Activated T-helper 1 cell treated with anti-CD3 and anti-CD28 coated beads, Interleukin-2, amount 50 U/mL, for 16 hours (primary cell): ENCODE measurements at regions not wholly inside any gene's neighbourhood (a gene's known extent, or its start where the extent isn't known, plus 50 kb on each side); places are given as distances from the start of the nearest gene placed in this dataset.

Source experiments
- DNase-seq, 2 donors: peaks; one replicate each; pipeline ENCODE4 v3.0.0-alpha.2; 2020; ENCODE audit warnings: low read depth in 1 of 2, low spot score in 1 of 2

DNA sequence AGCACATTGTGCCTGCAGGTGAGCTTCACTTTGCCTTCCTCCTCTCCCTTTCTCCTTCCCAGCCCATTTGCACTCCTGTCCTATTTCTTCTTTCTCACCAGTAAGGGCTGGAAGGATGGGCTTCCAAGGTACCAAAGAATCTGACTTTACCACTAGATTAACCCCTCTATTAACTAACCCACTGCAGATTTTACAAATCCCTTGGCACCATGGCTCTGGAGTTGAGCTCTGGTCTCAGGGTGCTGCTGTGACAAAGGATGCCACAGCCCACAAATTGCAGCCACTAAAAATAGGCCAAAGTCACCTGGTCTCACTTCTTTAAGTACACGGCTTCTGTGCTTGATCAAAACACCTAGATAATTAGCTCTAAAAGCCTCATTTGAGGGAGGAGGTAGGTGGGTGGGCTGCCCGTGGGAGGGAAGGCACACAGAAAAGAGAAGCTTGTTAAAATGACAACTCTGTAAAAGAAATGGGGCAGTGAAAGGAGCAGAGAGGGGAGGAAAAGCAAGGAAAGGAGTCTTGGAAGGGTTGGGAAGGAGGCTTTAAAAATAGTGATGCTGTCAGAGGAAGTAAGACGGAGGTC is 327.4 kb downstream of the DRD1 start:
- no peak for DNase-seq

- no peak for DNase-seq
Measured at GRCh38 chr5:175115831-175116230, 328.2 kb downstream of the DRD1 start.

- no peak for DNase-seq
Measured at GRCh38 chr5:175113947-175114346, 330.0 kb downstream of the DRD1 start.

- DNase-seq = no peak
Measured at GRCh38 chr5:175109058-175109755, 334.8 kb downstream of the DRD1 start.

- no peak for DNase-seq
Measured at GRCh38 chr5:175107865-175108264, 336.1 kb downstream of the DRD1 start.

DNA sequence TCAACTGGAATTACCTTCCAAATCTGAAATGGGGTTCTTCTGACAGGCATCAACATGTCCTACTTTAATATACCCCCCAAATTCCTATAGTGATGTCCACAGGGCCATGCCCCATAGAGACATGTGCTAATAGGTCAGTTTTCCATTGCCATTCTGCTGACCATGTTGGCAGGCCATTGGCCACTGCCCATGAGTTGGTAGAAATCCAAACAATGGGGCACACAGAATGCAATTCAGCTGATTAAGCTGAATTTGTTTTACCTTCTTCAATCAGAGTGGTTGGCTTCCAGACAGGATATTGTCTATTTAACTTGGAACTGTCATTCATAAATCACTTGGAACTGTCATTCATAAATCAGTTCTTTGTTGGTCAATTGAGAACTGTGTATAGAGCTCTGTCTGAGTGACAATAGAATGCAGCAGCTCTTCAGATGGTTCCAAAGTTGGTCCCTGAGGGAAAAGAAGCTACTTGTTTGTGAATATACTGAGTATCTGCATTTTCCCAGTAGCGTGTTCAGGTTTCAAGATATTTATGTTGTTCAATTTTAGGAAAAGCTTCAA is 336.9 kb downstream of the DRD1 start:
- DNase-seq = no peak

GRCh38 chr5:175104677-175105076 is 339.3 kb downstream of the DRD1 start:
- DNase-seq = no peak

DNA sequence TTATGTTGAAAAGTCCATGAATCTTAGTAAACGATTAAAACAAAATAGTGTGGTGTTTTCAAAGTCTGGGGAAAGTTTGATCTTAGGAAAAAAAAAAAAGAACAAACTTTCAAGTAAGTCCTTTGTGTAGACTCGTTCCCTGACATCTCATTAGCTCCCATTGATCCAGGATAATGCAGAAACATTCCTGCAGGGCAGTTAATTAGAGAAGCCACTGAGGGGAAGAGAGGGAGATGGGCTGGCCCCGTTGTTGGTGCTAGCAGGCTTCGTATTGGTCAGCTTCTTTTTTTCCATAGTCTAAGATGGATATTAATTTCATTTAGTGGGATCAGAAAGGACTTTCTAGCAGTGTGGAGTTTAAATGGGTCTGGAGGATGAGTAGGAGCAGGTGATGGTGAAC is 340.2 kb downstream of the DRD1 start:
- no peak for DNase-seq

DNA sequence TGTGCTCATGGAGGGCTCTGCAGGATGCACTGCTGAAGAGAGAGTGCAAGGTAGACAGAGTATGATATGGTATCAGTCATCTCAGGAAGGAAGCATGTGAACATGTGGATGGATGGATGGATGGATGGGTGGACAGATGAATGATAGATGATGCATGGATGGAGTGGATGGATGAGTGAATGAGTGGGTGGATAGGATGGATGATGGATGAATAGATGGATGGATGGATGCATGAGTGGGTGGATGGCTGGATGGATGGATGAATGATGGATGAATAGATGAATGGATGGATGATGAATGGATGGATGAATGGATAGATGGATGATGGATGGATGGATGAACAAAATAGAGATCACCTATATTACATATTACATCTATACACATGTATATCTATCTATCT is 341.3 kb downstream of the DRD1 start:
- no peak for DNase-seq

DNA sequence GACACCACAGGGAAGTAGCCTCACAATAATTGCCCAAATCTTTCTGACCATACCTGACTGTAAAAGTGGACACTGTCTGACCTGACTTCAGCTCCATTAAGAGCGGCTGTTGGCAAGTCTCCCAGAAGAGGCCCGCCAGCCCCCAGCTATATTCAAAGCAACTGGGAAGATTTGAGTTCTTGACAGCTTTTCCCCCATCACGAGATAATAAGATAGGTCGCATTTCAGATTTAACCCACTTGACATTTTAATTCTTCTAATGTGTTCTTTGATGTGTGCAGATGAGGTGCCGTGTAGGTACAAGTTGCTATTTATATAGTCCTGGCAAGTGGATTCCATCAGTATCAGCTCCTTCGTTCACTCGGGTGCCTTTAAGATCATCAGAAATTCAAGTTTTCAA is 345.7 kb downstream of the DRD1 start:
- no peak for DNase-seq

DNA sequence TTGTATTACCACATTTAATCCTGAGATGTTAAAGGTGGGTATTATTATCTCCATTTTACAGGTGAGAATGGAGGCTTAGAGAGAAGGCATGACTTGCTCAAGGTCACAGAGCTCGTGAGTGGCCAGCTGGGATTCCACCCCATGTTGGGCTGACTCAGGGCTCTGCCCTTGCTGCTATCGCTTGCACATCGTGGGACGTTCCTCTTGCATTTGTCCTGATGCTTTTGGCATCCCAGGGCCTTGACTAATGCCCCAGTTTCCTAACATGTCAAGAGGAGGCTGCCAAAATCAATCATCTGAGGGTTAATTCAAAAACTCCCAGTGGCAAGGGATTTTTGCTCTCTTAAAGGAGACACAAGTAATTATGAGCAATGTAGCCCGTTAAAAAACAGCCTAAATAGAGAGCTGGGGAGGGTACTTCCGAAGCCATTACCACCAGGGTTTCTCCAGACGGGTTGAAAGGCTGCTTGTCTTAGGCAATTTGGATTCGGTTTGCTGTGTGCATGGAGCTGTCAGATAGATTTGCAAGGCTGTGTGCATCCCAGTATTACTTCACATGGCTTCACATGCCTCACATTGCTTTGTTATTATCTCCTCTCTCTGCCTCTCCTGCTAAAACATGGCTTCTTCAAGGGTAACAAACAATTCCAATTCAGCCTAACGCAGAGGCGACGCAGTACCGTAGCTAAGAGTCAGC is 347.4 kb downstream of the DRD1 start:
- no peak for DNase-seq

GRCh38 chr5:175094461-175094860 is 349.5 kb downstream of the DRD1 start:
- DNase-seq = no peak

DNA sequence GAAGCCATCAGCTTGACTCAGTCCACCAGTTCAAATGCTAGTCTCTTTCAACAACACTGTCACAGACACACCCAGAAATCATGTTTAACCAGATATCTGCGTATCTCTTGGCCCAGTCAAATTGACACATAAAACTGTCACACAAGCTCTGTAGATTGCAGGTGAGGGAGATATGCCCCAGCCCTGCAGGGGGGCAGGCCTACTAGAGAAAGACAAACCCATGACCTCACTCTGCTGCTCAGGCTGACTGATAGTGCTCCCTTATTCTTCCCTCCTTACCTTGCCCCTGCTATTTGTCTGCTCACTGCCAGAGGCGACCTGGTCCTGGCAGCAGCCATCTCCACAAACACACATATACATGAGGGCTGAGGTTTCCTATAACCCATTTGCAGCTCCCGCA is 351.3 kb downstream of the DRD1 start:
- no peak for DNase-seq

DNA sequence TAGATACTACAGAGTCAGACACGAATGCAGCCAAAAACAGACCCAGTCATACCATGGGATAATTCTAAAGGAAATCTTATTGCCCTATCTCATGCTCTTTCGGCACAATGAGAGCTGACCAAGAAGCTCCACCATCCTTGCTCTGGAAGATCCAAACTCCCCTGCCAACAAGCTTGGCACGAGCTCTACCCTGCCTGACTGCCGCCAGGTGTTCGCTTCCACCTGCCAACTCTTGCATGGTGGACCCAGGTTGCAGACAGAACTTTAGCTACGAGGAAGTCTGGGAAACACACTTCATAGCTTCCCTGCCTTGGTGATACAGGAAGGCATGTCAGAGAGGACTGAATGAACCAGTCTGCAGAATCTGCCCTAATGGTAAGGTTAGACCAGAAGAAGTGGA is 355.0 kb downstream of the DRD1 start:
- no peak for DNase-seq

- DNase-seq = no peak
Measured at GRCh38 chr5:175082866-175083590, 358.6 kb downstream of the MSX2 start.

DNA sequence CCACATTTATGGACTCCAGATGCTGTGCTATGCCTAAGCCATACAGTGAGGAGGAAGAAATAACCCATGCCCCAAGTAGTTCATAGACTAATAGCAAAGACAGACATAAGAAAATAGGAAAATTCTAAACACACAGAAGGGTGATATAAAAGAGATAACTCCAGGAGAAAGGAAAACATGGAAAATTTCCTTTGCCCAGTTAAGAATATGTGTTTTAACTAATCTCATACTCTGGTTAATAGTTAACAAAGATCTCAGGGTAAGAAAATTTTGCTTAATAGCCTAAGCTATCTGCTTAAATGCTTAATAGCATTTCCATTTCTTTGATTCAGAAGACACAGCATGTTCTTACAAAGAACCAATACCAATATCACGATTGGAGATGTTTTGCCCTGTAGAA is 358.0 kb downstream of the MSX2 start:
- no peak for DNase-seq

GRCh38 chr5:175079707-175080106 is 355.3 kb downstream of the MSX2 start:
- no peak for DNase-seq

DNA sequence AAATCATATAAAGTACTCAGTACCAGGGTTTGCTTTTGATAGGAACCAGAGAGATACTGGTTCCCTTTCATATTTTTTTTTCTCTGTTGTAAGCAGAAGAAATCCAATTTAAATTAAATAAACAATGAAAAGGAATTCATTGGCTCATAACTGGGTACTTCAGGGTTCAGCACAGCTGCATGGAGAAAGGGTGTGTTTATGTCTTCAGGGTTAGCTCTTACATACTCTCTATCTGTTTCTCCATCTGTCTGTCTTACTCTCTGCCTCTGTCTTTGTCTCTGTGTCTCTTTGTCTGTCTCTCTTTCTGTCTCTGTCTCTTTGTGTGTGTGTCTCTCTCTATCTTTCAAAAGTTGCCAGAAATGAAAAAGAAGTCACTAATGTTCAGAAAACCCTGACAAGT is 345.9 kb downstream of the MSX2 start:
- DNase-seq = no peak

- DNase-seq = no peak
Measured at GRCh38 chr5:175060257-175060656, 335.9 kb downstream of the MSX2 start.

GRCh38 chr5:175059687-175060211 is 335.4 kb downstream of the MSX2 start:
- no peak for DNase-seq

DNA sequence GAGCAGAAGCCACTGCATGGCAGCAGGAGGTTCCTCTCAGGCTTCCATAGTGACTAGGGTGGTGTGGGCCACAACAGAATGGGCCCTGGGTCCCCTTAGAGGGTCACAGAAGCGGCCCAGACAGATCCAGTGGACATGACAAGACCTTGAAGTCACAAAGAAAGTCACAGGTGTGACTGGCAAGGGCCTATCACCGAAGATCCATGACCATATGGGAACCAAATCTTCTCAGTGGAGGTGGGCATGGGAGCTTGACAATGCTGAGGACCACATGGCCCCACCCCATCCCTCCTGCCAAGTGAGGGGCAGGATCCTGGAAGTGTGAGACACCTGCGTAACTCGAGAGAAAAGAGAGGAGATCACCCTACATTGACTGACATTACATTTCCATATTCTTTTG is 332.4 kb downstream of the MSX2 start:
- no peak for DNase-seq
